Common myeloid progenitor, CD34-positive (primary cell): ENCODE measurements at regions not wholly inside any gene's neighbourhood (a gene's known extent, or its start where the extent isn't known, plus 50 kb on each side); places are given as distances from the start of the nearest gene placed in this dataset.

Experiments
- CTCF ChIA-PET: fragments of 350-600 bp; sonication (Branson Sonifier 250); formaldehyde crosslinking; loops from one replicate; lab custom pipeline; 2021; ENCODE audit warnings: antibody characterized with exemption; lab: Charles Lee
- POLR2A ChIA-PET: fragments of 350-600 bp; sonication (Branson Sonifier 250); formaldehyde crosslinking; loops from one replicate; lab custom pipeline; 2021; ENCODE audit warnings: antibody characterized with exemption; lab: Charles Lee
- DNase-seq, 3 donors: peaks; one replicate each; pipeline versions ENCODE4 v3.0.0 to v3.0.0-alpha.2; 2013
- H3K27ac ChIP-seq, 2 experiments: 1 replicate in 1 of 2; 2 replicates in 1 of 2; pipeline ENCODE4 v1.7.0; 2013; ENCODE audit warnings: inconsistent platforms in 2 of 2, low read length in 2 of 2, mild to moderate bottlenecking in 2 of 2, low read depth in 1 of 2, moderate library complexity in 1 of 2; ENCODE audit not compliant: severe bottlenecking in 2 of 2, insufficient read depth in 1 of 2, poor library complexity in 1 of 2
- H3K27me3 ChIP-seq, 5 experiments: replicated peaks in 2 of 5; 1 replicate in 3 of 5; 2 replicates in 2 of 5; pipeline versions ENCODE4 v1.6.1 to v1.7.0; 2013; ENCODE audit warnings: low read length in 4 of 5, mild to moderate bottlenecking in 2 of 5, moderate library complexity in 2 of 5, inconsistent platforms in 1 of 5; ENCODE audit not compliant: insufficient read depth in 5 of 5, control insufficient read depth in 4 of 5
- H3K36me3 ChIP-seq, 4 experiments: 1 replicate in 2 of 4; 2 replicates in 2 of 4; pipeline versions ENCODE4 v1.6.1 to v1.7.0; 2013; ENCODE audit warnings: low read length in 3 of 4, control low read depth in 1 of 4, mild to moderate bottlenecking in 1 of 4; ENCODE audit not compliant: control insufficient read depth in 4 of 4, insufficient read depth in 4 of 4
- H3K4me1 ChIP-seq, 4 experiments: 1 replicate in 3 of 4; 2 replicates in 1 of 4; pipeline versions ENCODE4 v1.6.1 to v1.7.1; 2013; ENCODE audit warnings: low read length in 3 of 4, mild to moderate bottlenecking in 3 of 4, control low read depth in 1 of 4, inconsistent platforms in 1 of 4, moderate library complexity in 1 of 4; ENCODE audit not compliant: control insufficient read depth in 4 of 4, insufficient read depth in 4 of 4; ENCODE audit errors: control extremely low read depth in 1 of 4
- H3K4me3 ChIP-seq, 7 experiments: 1 replicate in 4 of 7; 2 replicates in 3 of 7; pipeline versions ENCODE4 v1.5.1 to v1.7.0; 2013; ENCODE audit warnings: mild to moderate bottlenecking in 7 of 7, low read length in 6 of 7, moderate library complexity in 6 of 7, inconsistent platforms in 2 of 7, low read depth in 2 of 7, control low read depth in 1 of 7; ENCODE audit not compliant: insufficient read depth in 4 of 7, control insufficient read depth in 1 of 7; ENCODE audit errors: extremely low read depth in 1 of 7
- H3K9me3 ChIP-seq, 5 experiments: 1 replicate in 4 of 5; 2 replicates in 1 of 5; pipeline versions ENCODE4 v1.6.1 to v1.7.1; 2013; ENCODE audit warnings: low read length in 4 of 5, mild to moderate bottlenecking in 2 of 5, inconsistent platforms in 1 of 5, low read depth in 1 of 5, moderate library complexity in 1 of 5; ENCODE audit not compliant: control insufficient read depth in 4 of 5, insufficient read depth in 2 of 5; ENCODE audit errors: control extremely low read depth in 1 of 5
- WGBS: methylation state at CpG from one replicate; pipeline ENCODE4 v1.1.5; 2013; ENCODE audit not compliant: insufficient coverage; 5-methylcytosine and 5-hydroxymethylcytosine counted together

- DNase-seq, result no peak
- Histone ChIP-seq H3K4me3 (no peak overlapping the region), H3K36me3 (no peaks in the 10 kb centered on the region), H3K27me3 (no peaks in the 10 kb centered on the region), H3K9me3 (no peaks in the 10 kb centered on the region), H3K4me1 (no peaks in the 10 kb centered on the region), H3K27ac (no peak overlapping the region)
- ChIA-PET CTCF (no interaction called here), POLR2A (no interaction called here)
- 86% methylated on average over 3 of the region's 5 CpGs for WGBS
These were observed 847.8 kb upstream of the SLIT2 start for GRCh38 chr4:19403786-19404370.

GRCh38 chr4:19402581-19403065 is 849.1 kb upstream of the SLIT2 start:
- Histone ChIP-seq H3K27me3 (no peaks in the 10 kb centered on the region), H3K27ac (no peak overlapping the region), H3K4me3 (no peak overlapping the region), H3K4me1 (no peaks in the 10 kb centered on the region), H3K36me3 (no peaks in the 10 kb centered on the region), H3K9me3 (no peaks in the 10 kb centered on the region)
- POLR2A ChIA-PET, result no interaction called here
- WGBS, result 94% methylated on average over 2 of the region's 2 CpGs
- DNase-seq, result no peak
- CTCF ChIA-PET, result no interaction called here

- no CpG with 5 or more reads among the region's 1 CpG for WGBS
- CTCF ChIA-PET, result no interaction called here
- DNase-seq, result no peak
- POLR2A ChIA-PET, result no interaction called here
- H3K36me3 ChIP-seq, result no peaks in the 10 kb centered on the region
- H3K9me3 ChIP-seq, result no peaks in the 10 kb centered on the region
- H3K27me3 ChIP-seq, result no peaks in the 10 kb centered on the region
- H3K4me1 ChIP-seq, result no peaks in the 10 kb centered on the region
- no peak overlapping the region for H3K4me3 ChIP-seq
- H3K27ac ChIP-seq, result no peak overlapping the region
These were observed 850.2 kb upstream of the SLIT2 start for GRCh38 chr4:19401301-19402080.

- WGBS, result no CpG with 5 or more reads among the region's 1 CpG
- CTCF ChIA-PET, result no interaction called here
These were observed 850.9 kb upstream of the SLIT2 start for GRCh38 chr4:19400820-19401219.

GRCh38 chr4:19399001-19399400 is 852.7 kb upstream of the SLIT2 start:
- H3K27me3 ChIP-seq, result no peaks in the 10 kb centered on the region
- no peak for DNase-seq
- no peak overlapping the region for H3K4me3 ChIP-seq
- no peaks in the 10 kb centered on the region for H3K36me3 ChIP-seq
- ChIA-PET CTCF (no interaction called here), POLR2A (no interaction called here)
- H3K27ac ChIP-seq, result no peak overlapping the region
- no peaks in the 10 kb centered on the region for H3K9me3 ChIP-seq
- no peaks in the 10 kb centered on the region for H3K4me1 ChIP-seq

More at GRCh38 chr4:19400820-19401219, 850.9 kb upstream of the SLIT2 start:
- POLR2A ChIA-PET, result no interaction called here
- Histone ChIP-seq H3K4me1 (no peaks in the 10 kb centered on the region), H3K9me3 (no peaks in the 10 kb centered on the region), H3K27me3 (no peaks in the 10 kb centered on the region), H3K36me3 (no peaks in the 10 kb centered on the region), H3K27ac (no peak overlapping the region), H3K4me3 (no peak overlapping the region)
- DNase-seq, result no peak

GRCh38 chr4:19386786-19387185 is 864.9 kb upstream of the SLIT2 start:
- Histone ChIP-seq H3K9me3 (no peaks in the 10 kb centered on the region), H3K27me3 (no peaks in the 10 kb centered on the region), H3K36me3 (no peaks in the 10 kb centered on the region), H3K4me1 (no peaks in the 10 kb centered on the region), H3K4me3 (no peak overlapping the region), H3K27ac (no peak overlapping the region)
- 92% methylated on average over 2 of the region's 2 CpGs for WGBS
- ChIA-PET POLR2A (no interaction called here), CTCF (no interaction called here)
- DNase-seq, result no peak

- CTCF ChIA-PET, result no interaction called here
- H3K4me3 ChIP-seq, result no peak overlapping the region
- no peak overlapping the region for H3K27ac ChIP-seq
- H3K36me3 ChIP-seq, result no peaks in the 10 kb centered on the region
- DNase-seq, result no peak
- 90% methylated on average over 3 of the region's 6 CpGs for WGBS
- H3K4me1 ChIP-seq, result no peaks in the 10 kb centered on the region
- no peaks in the 10 kb centered on the region for H3K27me3 ChIP-seq
- POLR2A ChIA-PET, result no interaction called here
- H3K9me3 ChIP-seq, result no peaks in the 10 kb centered on the region
These were observed 868.5 kb upstream of the SLIT2 start for GRCh38 chr4:19382993-19383756.
